ENCODE measurements at regions not wholly inside any gene's neighbourhood (a gene's known extent, or its start where the extent isn't known, plus 50 kb on each side); places are given as distances from the start of the nearest gene placed in this dataset.

DNA sequence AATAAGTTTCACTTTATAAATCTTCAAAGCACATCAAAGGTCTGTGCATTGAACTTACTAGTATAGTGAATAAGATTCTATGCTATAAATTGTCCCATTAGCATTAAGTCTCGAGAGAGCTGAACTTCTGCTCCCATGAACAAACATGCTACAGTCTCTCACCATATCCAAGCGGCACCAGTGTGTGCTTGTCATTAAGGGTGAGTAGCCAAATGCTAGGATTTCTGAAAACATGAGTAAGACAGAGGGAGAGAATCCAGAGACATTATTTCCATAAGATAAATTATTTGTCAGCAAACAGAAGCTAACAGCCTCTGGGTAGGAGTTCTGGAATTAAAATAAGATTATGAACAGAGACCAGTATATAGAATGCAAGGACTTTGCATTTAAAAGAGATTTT is 2882.5 kb downstream of the PCDH9 start:
- TF ChIP-seq CTCF (IDR thresholded peaks at IDR 0.05) (no peak), ZFX (IDR thresholded peaks at IDR 0.05; ENCODE audit: borderline replicate concordance) (no peak)

Data from 22Rv1 (cell line).